Lower lobe of right lung (tissue), 2 donors: ENCODE measurements at regions not wholly inside any gene's neighbourhood (a gene's known extent, or its start where the extent isn't known, plus 50 kb on each side); places are given as distances from the start of the nearest gene placed in this dataset.

Source experiments
- ATAC-seq, 2 donors: fragments of 200-7000 bp; cut with Tn5 transposase; one replicate each; pipeline ENCODE4 v1.9.1; 2020 to 2022; ENCODE audit warnings: mild to moderate bottlenecking in 2 of 2, moderate library complexity in 2 of 2
- DNase-seq: peaks from one replicate; pipeline ENCODE4 v3.0.0-alpha.2; 2020
- H3K27ac ChIP-seq: fragments of 200-600 bp; one replicate; pipeline ENCODE4 v1.8.0; 2022
- H3K27me3 ChIP-seq: fragments of 200-600 bp; one replicate; pipeline ENCODE4 v1.8.0; 2022; ENCODE audit warnings: low read depth
- H3K36me3 ChIP-seq: fragments of 200-600 bp; one replicate; pipeline ENCODE4 v1.8.0; 2022; ENCODE audit warnings: mild to moderate bottlenecking
- H3K4me1 ChIP-seq: fragments of 200-600 bp; one replicate; pipeline ENCODE4 v1.8.0; 2022
- H3K4me3 ChIP-seq: fragments of 200-600 bp; one replicate; pipeline ENCODE4 v1.8.0; 2022; ENCODE audit warnings: mild to moderate bottlenecking
- H3K9me3 ChIP-seq: fragments of 200-600 bp; one replicate; pipeline ENCODE4 v1.8.0; 2022
- intact Hi-C: fragments of 100-400 bp; cut with DNase I; formaldehyde crosslinking; loops from one replicate; pipeline ENCODE4 v1.11.0; 2022
- TF ChIP-seq, protein P1 (sequence below): fragments of 200-600 bp; IDR thresholded peaks from one replicate; pipeline ENCODE4 v1.8.0; 2022; ENCODE audit warnings: antibody characterized with exemption, mild to moderate bottlenecking
- donor health status: DM: no; HTN: yes; CAD: no; lungs with severe emphysema.

- no peak overlapping the region for H3K4me3 ChIP-seq
- H3K4me1 ChIP-seq: peaks cover 18% of the 10 kb centered on the region
- no peaks in the 10 kb centered on the region for H3K9me3 ChIP-seq
- H3K27me3 ChIP-seq: no peaks in the 10 kb centered on the region
- no peak for DNase-seq
- TF ChIP-seq, protein P1, sequence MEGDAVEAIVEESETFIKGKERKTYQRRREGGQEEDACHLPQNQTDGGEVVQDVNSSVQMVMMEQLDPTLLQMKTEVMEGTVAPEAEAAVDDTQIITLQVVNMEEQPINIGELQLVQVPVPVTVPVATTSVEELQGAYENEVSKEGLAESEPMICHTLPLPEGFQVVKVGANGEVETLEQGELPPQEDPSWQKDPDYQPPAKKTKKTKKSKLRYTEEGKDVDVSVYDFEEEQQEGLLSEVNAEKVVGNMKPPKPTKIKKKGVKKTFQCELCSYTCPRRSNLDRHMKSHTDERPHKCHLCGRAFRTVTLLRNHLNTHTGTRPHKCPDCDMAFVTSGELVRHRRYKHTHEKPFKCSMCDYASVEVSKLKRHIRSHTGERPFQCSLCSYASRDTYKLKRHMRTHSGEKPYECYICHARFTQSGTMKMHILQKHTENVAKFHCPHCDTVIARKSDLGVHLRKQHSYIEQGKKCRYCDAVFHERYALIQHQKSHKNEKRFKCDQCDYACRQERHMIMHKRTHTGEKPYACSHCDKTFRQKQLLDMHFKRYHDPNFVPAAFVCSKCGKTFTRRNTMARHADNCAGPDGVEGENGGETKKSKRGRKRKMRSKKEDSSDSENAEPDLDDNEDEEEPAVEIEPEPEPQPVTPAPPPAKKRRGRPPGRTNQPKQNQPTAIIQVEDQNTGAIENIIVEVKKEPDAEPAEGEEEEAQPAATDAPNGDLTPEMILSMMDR: no peak
- ATAC-seq: no peak
- no peak overlapping the region for H3K27ac ChIP-seq
- H3K36me3 ChIP-seq: no peaks in the 10 kb centered on the region
- intact Hi-C loops: no loop called here
Measured at GRCh38 chr10:78778444-78779338, 290.1 kb upstream of the ZMIZ1 start.

- ATAC-seq (peak in 1 of 2 donors; percentile 17), DNase-seq (no peak)
- H3K27ac ChIP-seq: no peak overlapping the region
- no peaks in the 10 kb centered on the region for H3K9me3 ChIP-seq
- peaks cover 18% of the 10 kb centered on the region for H3K4me1 ChIP-seq
- no peak overlapping the region for H3K4me3 ChIP-seq
- intact Hi-C loops: no loop called here
- H3K27me3 ChIP-seq: no peaks in the 10 kb centered on the region
- no peaks in the 10 kb centered on the region for H3K36me3 ChIP-seq
- TF ChIP-seq, protein P1: no peak
Measured at GRCh38 chr10:78779339-78779955, 289.3 kb upstream of the ZMIZ1 start.

DNA sequence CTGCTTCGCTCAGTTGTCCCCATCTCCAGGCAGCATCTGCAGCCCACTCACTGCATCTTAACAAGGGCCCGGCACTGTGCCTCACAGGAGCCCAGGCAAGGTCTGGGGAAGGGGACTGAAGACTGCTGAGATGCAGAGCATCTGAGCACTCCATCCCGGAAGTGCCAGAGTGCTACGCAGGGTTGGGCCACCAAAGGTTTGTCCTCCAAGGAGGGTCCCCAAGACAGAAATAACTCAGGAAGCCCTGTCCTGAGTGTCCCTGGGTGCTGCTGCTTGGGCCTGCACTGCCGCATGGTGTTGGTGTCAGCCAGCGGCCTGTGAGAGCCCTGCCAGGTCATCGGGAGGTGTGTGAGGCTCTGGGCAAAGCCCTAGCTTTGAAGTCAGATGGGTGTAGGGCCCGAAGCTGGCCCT lies 288.2 kb upstream of the ZMIZ1 start:
- Histone ChIP-seq H3K4me3 (no peak overlapping the region), H3K27me3 (no peaks in the 10 kb centered on the region), H3K9me3 (no peaks in the 10 kb centered on the region), H3K27ac (no peak overlapping the region), H3K36me3 (no peaks in the 10 kb centered on the region), H3K4me1 (peaks cover 7% of the 10 kb centered on the region)
- TF ChIP-seq, protein P1: no peak
- intact Hi-C loops: no loop called here
- no peak for DNase-seq
- no peak for ATAC-seq

- Histone ChIP-seq H3K4me3 (no peak overlapping the region), H3K27me3 (no peaks in the 10 kb centered on the region), H3K27ac (no peak overlapping the region), H3K4me1 (peaks cover 6% of the 10 kb centered on the region), H3K36me3 (no peaks in the 10 kb centered on the region), H3K9me3 (no peaks in the 10 kb centered on the region)
- no peak for DNase-seq
- TF ChIP-seq, protein P1: no peak
- no peak for ATAC-seq
- intact Hi-C loops: no loop called here
Measured at GRCh38 chr10:78781251-78781913, 287.4 kb upstream of the ZMIZ1 start.

DNA sequence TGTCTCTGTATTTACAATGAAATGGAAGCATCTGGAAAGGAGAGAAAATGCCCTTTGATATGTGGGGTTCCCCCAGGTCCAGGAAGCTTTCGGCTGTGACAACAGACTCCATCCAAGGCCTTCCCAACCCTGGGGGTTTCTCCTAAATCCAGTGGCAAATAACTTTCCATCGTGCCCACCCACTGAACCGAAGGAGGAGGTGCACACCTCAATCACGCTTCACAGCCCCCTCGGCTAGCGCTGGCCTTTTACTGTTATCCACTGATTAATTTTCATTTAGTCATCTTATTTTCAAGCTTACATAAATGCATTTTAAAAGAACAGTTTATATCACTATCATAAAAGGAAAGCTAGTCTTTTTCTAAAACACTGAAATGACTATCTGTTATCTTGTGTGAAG lies 286.8 kb upstream of the ZMIZ1 start:
- Histone ChIP-seq H3K9me3 (no peaks in the 10 kb centered on the region), H3K4me1 (peaks cover 3% of the 10 kb centered on the region), H3K27me3 (no peaks in the 10 kb centered on the region), H3K36me3 (no peaks in the 10 kb centered on the region), H3K27ac (no peak overlapping the region), H3K4me3 (no peak overlapping the region)
- intact Hi-C loops: no loop called here
- DNase-seq (no peak), ATAC-seq (no peak)
- TF ChIP-seq, protein P1: no peak
